Adrenal gland (tissue), 9 donors: ENCODE measurements at regions not wholly inside any gene's neighbourhood (a gene's known extent, or its start where the extent isn't known, plus 50 kb on each side); places are given as distances from the start of the nearest gene placed in this dataset.

Experiments used
- DNase-seq, 7 donors: peaks; one replicate each; pipeline ENCODE4 v3.0.0-alpha.2; 2019 to 2020
- H3K27ac ChIP-seq, 5 donors: fragments of 200-600 bp; sonication (generic) in 4 of 5; 1 replicate in 3 of 5; 2 replicates in 2 of 5; pipeline versions ENCODE4 v1.5.1 to v1.8.0; 2016 to 2020; ENCODE audit warnings: mild to moderate bottlenecking in 1 of 5
- H3K27me3 ChIP-seq: fragments of 200-600 bp; 2 replicates; pipeline ENCODE4 v1.8.0; 2021
- H3K36me3 ChIP-seq, 2 donors: fragments of 200-600 bp; replicated peaks in 1 of 2; 1 replicate in 1 of 2; 2 replicates in 1 of 2; pipeline versions ENCODE4 v1.5.1 to v1.8.0; 2018 to 2022
- H3K4me1 ChIP-seq, 2 donors: fragments of 200-600 bp; replicated peaks in 1 of 2; 1 replicate in 1 of 2; 2 replicates in 1 of 2; pipeline versions ENCODE4 v1.5.1 to v1.8.0; 2018 to 2021
- H3K4me3 ChIP-seq, 4 donors: fragments of 200-600 bp; sonication (generic) in 3 of 4; one replicate each; pipeline ENCODE4 v1.5.1; 2016 to 2018
- H3K9me3 ChIP-seq, 3 donors: fragments of 200-600 bp; sonication (generic) in 1 of 3; replicated peaks in 1 of 3; 1 replicate in 2 of 3; 2 replicates in 1 of 3; pipeline versions ENCODE4 v1.5.1 to v1.8.0; 2016 to 2021
- POLR2A ChIP-seq, 2 donors: fragments of 450-650 bp; IDR thresholded peaks; one replicate each; pipeline ENCODE4 v1.6.1; 2017; ENCODE audit warnings: antibody characterized with exemption in 2 of 2, mild to moderate bottlenecking in 2 of 2, moderate library complexity in 1 of 2
- WGBS, 4 donors: extraction: QIAGEN DNeasy Blood & Tissue Kit in 2 of 4; methylation state at CpG; one replicate each; pipeline versions ENCODE4 v1.1.5 to v1.1.7; 2013 to 2017; 5-methylcytosine and 5-hydroxymethylcytosine counted together
- intact Hi-C, 2 donors: fragments of 100-400 bp; cut with DNase I; formaldehyde crosslinking; loops; one replicate each; pipeline versions ENCODE4 v1.14.1 to v1.15.0; 2022 to 2023
- TF ChIP-seq, protein P1 (sequence below), 6 experiments: fragments of 450-650 bp in 4 of 6; fragments of 200-600 bp in 2 of 6; sonication (generic) in 1 of 6; IDR thresholded peaks; 1 replicate in 5 of 6; 2 replicates in 1 of 6; pipeline versions ENCODE4 v1.5.1 to v1.8.0; 2016 to 2021; ENCODE audit warnings: antibody characterized with exemption in 6 of 6, mild to moderate bottlenecking in 2 of 6, moderate library complexity in 1 of 6
- donor health status: healthy with polysubstance abuse.
- donor health status: Bipolar disorder and iron deficiency.
- donor health status: DM: yes; HTN: yes; CAD: no.
- donor health status: DM: no; HTN: no; CAD: no.
- donor health status: DM: no; HTN: no; CAD: no.

DNA sequence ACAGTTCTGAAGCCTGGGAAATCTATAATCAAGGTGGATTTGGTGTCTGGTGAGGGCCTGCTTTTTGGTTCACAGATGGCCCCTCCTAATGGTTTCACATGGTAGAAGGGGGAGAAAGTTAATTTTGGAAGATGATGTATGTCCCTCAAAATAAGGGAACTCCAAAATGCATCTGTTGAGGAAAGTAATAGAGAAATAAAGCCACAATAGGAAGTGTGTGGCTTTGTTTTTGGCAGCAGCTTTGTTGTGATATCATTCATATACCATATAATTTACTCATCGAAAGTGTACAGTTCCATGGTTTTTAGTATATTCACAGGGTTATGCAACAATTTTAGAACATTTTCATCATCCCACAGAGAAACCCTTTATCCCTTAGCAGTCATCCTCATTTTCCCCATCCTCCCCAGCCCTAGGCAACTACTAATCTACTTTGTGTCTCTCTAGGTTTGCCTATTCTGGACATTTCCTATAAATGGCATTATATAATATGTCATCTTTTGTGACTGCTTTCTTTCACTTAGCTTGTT is 274.0 kb upstream of the FAM98A start:
- WGBS, 4 donors, result 68 to 79% (median 73%) methylated on average over 1 of the region's 1 CpG

GRCh38 chr2:33859811-33860461 is 260.8 kb upstream of the FAM98A start:
- DNase-seq, result peak in 5 of 7 donors; percentile 2 to 54 (median 15)
- Histone ChIP-seq H3K4me3 (peak overlapping the region in 1 of 4 donors; percentile 15), H3K9me3 (no peaks in the 10 kb centered on the region), H3K36me3 (no peaks in the 10 kb centered on the region), H3K27me3 (no peaks in the 10 kb centered on the region), H3K27ac (no peak overlapping the region), H3K4me1 (no peaks in the 10 kb centered on the region)
- TF ChIP-seq POLR2A (IDR thresholded peaks at IDR 0.05), result no peak
- TF ChIP-seq, protein P1, sequence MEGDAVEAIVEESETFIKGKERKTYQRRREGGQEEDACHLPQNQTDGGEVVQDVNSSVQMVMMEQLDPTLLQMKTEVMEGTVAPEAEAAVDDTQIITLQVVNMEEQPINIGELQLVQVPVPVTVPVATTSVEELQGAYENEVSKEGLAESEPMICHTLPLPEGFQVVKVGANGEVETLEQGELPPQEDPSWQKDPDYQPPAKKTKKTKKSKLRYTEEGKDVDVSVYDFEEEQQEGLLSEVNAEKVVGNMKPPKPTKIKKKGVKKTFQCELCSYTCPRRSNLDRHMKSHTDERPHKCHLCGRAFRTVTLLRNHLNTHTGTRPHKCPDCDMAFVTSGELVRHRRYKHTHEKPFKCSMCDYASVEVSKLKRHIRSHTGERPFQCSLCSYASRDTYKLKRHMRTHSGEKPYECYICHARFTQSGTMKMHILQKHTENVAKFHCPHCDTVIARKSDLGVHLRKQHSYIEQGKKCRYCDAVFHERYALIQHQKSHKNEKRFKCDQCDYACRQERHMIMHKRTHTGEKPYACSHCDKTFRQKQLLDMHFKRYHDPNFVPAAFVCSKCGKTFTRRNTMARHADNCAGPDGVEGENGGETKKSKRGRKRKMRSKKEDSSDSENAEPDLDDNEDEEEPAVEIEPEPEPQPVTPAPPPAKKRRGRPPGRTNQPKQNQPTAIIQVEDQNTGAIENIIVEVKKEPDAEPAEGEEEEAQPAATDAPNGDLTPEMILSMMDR (IDR thresholded peaks at IDR 0.05), result no peak
- WGBS, 4 donors, result 29 to 38% (median 36%) methylated on average over 11 of the region's 11 CpGs
- intact Hi-C loops, result no loop called here

More for the DNA sequence above, 274.0 kb upstream of the FAM98A start:
- Histone ChIP-seq H3K9me3 (no peaks in the 10 kb centered on the region), H3K27ac (no peak overlapping the region), H3K27me3 (no peaks in the 10 kb centered on the region), H3K4me3 (no peak overlapping the region), H3K4me1 (peaks cover 0 to 4% of the 10 kb centered on the region in 2 donors), H3K36me3 (no peaks in the 10 kb centered on the region)
- no peak for DNase-seq
- intact Hi-C loops, result no loop called here
- TF ChIP-seq POLR2A (IDR thresholded peaks at IDR 0.05), result no peak
- TF ChIP-seq, protein P1 (IDR thresholded peaks at IDR 0.05), result no peak

DNA sequence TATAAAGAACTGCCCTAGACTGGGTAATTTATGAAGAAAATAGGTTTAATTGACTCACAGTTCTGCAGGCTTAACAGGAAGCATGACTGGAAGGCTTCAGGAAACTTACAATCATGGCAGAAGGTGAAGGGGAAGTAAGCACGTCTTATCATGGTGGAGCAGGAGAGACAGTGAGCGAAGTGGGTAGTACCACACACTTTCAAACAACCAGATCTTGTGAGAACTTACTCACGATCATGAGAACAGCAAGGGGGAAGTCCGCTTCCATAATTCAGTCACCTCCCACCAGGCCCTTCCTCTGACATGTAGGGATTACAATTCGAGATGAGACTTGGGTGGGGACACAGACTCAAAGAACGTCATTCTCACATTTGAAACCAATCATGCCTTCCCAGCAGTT is 260.1 kb upstream of the FAM98A start:
- Histone ChIP-seq H3K27me3 (no peaks in the 10 kb centered on the region), H3K36me3 (no peaks in the 10 kb centered on the region), H3K9me3 (no peaks in the 10 kb centered on the region), H3K27ac (no peak overlapping the region), H3K4me1 (no peaks in the 10 kb centered on the region), H3K4me3 (no peak overlapping the region)
- WGBS, 4 donors, result 59 to 66% (median 65%) methylated on average over 6 of the region's 6 CpGs
- no peak for TF ChIP-seq POLR2A (IDR thresholded peaks at IDR 0.05)
- TF ChIP-seq, protein P1 (IDR thresholded peaks at IDR 0.05), result no peak
- DNase-seq, result no peak
- intact Hi-C loops, result no loop called here

- Histone ChIP-seq H3K4me3 (no peak overlapping the region), H3K27ac (no peak overlapping the region), H3K9me3 (no peaks in the 10 kb centered on the region), H3K36me3 (no peaks in the 10 kb centered on the region), H3K27me3 (no peaks in the 10 kb centered on the region), H3K4me1 (no peaks in the 10 kb centered on the region)
- intact Hi-C loops, result no loop called here
- TF ChIP-seq POLR2A (IDR thresholded peaks at IDR 0.05), result no peak
- TF ChIP-seq, protein P1 (IDR thresholded peaks at IDR 0.05), result no peak
- 47 to 80% (median 74%) methylated on average over 2 of the region's 2 CpGs for WGBS, 4 donors
- DNase-seq, result no peak
Observed at GRCh38 chr2:33848486-33848885, 249.4 kb upstream of the FAM98A start.
